NCI-H69 (cell line): ENCODE measurements at regions not wholly inside any gene's neighbourhood (a gene's known extent, or its start where the extent isn't known, plus 50 kb on each side); places are given as distances from the start of the nearest gene placed in this dataset.
"Not testable (repeated sequence)": the region's sequence is repeated elsewhere in the genome, so short reads cannot be mapped to it uniquely, and the experiment has no call there.

Source experiments
- DNase-seq: peaks from one replicate; lab custom pipeline; 2025; lab: John Stamatoyannopoulos, UW

DNA sequence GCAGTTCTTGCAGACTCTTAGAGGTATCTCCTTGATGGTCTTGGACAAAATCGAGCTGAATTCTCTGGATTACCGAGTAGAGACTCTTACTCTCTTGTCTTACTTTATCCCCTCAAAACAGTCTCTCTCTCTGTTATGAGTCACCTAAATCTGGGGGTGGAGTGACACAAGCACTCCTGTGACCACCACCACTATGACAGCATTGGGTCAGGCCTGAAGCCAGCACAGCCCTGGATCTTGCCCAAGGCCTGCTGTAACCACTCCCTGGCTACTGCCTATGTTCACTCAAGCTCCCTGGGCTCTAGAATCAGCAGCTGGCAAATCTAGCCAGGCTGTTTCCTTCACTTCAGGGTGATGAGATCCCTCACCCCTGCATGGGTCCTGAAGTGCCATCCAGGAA, 662.5 kb downstream of the LUZP2 start:
- DNase-seq, result no peak

DNA sequence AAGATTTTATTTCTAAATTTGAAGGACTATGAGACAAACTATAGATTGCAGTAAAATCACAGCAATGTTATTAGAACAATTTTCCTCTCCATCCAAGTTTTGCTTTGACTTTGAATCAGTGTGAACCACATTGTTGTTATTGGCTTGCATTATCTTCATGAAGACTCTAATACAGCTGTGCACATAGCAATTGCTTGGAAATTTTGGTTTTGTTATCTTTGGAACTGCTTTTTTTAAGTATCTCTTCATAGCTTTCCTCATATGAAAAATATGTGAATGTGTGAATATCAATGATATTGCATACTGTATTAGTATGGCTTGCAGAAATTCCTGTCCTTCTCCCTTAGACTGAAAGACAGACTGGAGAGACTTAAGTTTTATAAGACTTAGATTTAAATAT, 666.6 kb downstream of the LUZP2 start:
- no peak for DNase-seq

DNA sequence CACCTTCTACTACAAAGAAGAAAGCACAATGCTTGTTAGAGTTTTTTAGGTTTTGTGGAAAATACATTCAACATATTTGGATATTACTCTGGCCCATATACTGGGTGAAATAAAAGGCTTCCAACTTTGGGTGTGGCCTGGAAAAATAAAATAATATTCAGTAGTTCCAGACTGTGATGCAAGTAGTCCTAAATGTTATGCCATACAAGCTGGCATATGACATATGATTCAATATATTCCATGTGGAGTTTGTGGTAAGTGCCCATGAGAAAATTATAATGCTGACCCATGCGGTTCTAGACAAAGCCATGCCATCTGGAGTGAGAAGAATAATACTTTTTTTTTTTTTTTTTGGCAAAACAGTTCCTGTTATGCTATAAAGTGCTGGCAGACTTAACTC, 683.3 kb downstream of the LUZP2 start:
- peak; percentile 52 for DNase-seq

DNA sequence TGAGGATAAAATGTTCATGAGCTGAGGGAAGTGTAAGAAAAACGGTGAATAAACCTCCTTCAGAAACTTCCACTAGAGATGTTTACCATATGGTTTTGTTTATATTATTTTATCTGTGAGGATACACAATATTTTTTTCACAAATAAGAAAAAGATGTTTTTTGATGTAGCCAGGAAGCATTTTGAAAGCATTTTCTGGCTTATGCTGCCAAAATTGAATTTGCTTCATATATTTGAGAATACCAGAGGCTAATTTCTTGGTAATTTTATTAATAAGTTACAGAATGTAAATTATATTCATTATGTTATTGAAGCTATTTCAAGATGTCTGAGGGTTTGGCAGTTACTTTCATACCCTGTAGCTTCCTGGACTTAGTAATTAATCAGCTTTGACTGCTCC, 686.6 kb downstream of the LUZP2 start:
- no peak for DNase-seq

DNA sequence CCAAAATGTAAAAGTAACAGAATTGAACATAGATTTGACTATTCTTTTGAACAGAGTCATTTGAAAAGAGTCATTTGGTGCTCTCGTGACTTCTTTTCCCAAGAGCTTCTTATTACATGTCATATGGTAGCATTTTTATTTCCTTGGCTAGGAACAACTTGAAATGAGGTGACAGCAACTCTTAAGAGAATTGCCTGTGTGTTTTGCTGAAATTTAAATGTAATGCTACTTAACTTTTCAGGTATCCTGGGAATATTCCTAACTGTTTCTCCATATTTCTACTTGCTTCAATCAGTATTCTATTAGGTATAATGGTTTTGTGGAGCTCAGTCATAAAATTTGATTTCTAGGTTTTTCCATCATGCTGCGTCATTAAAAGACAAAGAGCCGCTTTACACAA, 700.7 kb downstream of the LUZP2 start:
- DNase-seq, result no peak

DNA sequence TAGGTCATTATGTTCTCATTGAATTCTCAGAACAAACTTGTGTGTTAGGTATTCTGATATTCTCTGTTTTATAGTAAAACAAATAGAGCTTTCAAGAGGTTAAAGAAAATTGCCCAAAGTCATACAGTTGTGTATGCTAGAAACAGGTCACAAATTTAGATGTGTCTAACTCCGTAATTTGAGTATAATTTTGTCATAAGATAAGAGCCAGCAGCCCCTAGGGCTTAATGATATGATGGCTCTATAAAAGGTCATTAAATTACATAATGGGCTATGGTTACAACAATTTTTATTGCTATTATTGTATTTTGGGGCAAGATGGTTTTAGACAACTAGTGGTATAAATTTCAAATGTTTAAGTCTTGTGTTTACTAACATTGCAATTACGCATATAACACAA, 701.9 kb downstream of the LUZP2 start:
- DNase-seq, result no peak

DNA sequence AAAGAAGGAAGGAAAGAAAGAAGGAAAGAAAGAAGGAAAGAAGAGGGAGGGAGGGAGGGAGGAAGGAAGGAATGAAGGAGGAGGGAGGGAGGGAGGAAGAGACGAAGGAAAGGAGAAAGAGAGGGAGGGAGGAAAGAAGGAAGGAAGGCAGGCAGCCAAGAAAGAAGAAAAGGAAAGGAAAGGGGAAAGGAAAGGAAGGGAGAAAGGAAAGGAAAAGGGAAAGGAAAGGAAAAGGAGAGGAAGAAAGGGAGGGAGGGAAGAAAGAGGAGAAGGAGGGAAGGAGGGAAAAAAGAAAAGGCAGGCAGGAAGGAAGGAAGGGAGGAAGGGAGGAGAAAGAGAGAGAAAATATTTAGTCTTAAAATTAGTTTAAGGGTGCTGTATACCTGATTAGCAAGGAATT, 704.1 kb downstream of the LUZP2 start:
- DNase-seq, result no peak

DNA sequence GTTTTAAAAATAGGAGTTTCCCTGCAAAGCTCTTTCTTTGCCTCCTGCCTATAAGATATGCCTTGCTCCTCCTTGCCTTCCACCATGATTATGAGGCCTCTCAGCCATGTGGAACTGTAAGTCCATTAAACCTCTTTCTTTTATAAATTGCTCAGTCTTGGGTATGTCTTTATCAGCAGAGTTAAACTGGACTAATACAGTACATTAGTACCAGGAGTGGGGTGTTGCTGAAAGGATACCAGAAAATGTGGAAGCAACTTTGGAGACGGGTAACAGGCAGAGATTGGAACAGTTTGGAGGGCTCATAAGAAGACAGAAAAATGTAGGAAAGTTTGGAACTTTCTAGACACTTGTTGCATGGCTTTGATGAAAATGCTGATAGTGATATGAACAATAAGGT, 709.9 kb downstream of the LUZP2 start:
- DNase-seq, result no peak

DNA sequence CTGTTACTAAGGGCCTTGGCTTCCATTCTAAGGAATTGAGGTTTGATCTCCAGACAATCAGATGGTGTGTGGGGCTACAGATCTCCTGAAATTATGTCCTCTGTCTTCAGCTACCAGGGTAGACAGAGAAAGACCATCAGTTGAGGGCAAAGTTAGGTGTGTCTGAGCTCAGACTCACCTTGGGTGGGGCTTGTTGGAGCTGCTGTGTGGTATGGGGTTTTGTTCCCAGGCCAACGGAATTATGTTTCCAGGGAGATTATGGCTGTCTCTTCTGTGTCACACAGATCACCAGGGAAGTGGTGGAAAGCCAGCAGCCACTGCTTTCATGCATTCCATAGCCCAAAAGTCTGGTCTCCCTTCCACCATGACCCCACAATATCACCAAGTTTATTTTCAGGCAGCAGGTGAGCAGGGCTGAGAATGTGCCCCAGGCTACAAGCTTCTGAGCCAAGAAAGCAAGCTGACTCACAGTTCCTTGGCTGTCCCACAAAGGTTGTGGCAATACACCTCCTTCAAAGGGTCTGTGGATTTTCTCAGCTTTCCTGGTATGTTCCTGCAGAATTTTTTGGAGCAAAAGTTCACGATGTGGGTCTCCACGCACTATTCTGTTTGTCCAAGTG, 714.9 kb downstream of the LUZP2 start:
- DNase-seq, result peak; percentile 7

DNA sequence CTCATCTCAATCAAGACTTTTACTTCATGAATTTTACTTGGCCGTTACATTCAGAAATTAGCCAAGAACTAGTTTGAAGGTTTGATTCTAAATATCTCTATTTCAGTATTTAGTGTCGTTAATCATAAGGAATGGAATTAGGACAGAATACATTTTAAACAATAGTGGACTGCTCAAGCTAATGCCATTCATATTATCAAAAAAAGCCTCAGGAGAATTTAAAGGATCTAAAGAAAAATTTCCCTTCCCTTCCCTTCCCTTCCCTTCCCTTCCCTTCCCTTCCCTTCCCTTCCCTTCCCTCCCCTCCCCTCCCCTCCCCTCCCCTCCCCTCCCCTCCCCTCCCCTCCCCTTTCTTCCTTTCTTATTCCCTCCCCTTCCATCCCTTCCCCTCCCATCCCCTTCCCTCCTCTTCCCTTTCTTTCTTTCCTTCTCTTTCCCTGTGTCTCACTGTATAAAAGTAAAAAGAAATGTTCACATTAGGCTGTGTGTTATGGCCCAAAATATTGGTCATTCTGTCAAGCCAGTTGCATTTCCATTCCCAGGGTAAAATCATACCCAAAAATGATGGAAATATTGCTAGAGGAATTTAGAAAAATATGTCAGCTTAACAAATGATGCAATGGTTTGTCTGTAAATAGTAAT, 717.8 kb downstream of the LUZP2 start:
- no peak for DNase-seq

DNA sequence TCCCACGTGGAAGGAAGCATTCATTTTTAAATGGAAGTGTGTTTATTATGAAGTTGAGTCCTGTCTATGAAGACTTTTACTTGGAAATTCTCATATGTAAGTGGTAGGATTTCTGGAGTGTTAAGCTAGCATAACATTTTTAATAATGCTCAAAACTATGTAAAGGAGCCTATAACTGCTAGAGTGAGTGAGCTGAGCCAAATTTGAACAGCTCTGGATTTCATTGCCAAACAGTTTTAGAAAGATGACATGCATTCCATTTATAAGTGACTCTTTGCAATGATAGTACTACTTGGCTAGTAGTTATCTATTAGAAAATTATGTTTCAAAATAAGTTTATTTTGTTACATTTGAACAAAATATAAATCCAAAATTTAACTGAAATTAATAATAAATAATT, 721.2 kb downstream of the LUZP2 start:
- no peak for DNase-seq

DNA sequence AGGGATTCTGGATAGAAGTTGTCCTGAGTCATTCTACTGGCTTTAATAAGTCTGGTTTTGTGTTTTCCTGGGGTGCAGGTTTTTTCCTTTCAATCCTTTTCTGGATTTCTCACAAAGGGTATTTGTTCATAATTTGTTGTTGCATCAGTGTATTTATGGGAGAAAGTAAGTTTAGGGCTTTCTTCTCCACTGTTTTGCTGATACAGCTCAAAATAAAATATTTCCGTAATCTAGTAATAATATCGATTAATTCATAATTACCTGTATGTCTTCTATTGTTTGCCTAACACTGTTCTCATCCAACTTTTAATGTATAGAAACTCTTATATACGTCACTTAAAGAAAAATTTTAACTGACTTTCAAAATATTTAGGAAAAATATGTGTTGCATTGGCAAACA, 728.2 kb downstream of the LUZP2 start:
- DNase-seq, result no peak

DNA sequence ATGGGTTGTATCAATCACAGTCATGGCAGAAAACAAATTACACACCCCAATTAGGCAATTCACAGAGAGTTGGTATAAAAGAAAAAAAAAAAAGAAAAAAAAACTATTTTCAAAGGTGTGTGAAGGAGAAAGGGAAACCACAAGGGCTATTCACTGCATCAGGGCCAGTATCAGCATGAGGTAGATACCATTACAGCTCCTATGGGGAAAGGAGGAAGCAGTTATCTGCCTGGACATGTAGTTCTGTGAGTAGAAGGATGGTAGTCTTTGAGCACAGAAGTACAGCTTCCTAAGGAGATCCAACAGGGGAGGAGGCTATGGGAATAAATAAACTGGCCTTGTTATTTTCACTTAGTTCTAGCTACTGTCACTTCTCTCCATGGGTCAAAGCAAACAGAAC, 746.1 kb downstream of the LUZP2 start:
- no peak for DNase-seq

DNA sequence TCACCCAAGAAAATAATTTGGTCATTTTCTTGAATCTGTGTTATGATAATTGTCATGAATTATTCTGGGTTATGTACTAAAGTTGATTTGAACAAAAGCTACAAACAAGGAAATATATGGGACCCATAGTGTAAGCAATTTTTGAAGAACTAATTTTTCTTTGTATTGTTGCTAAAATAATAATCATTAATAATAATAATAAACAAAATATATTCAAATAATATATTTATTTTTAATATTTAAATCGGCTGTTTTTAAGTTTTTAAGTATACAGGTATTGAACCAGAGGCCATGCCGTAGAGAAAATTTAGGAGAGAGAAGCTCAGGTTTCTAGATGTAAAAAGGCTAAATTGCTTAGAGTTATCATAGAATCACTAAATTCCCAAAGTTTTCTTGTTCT, 747.3 kb downstream of the LUZP2 start:
- DNase-seq, result no peak

DNA sequence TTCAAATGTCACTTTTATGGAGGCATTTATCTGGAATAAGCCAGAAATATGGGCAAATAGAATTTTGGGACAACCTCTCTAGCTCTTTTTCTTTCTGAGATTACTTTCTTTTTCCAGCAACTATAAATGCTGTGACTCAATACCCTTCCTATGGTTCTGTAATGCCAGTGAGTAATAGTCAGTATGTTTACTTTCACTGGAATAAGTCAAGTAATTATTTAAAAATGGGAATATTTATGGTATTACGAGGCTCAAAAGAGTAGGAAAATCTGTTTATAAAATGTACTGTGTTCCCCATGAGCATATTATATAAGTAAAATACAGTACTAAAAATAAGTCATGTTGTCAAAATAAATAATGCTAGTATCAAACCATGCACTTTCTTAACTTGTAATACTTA, 750.5 kb downstream of the LUZP2 start:
- no peak for DNase-seq

DNA sequence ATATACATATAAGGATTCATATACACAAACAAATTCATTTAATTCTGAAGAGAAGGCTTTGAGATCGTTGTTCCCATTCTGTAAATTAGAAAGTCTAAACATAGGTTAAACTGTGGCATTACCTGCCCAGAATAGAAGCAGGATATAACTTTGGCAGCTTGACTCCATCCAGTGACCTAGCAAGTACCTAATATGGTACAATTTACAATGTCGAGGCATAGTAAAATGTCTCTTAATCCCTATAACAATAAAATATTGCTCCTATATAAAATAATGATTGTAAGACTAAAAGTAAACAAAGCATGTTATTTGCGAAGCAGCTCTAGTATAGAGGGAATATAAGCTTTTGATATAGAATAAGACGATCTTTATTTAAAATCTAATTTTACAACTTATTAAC, 756.0 kb downstream of the LUZP2 start:
- DNase-seq, result no peak

DNA sequence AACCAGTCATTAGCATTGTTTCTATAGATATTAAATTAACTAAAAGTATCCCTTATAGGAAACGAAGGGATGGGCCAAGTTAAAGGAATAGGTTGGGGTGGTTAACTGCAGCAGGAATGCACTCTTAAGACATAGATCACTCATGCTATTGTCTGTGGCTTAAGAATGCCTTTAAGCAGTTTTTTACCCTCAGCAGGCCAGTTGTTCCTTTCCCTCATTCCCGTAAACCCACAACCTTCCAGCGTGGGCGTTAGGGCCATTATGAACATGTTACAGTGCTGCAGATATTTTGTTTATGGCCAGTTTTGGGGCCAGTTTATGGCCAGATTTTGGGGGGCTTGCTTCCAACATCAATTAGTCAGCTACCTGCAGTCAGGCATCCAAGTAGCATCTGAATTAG, 767.0 kb downstream of the LUZP2 start:
- DNase-seq, result not testable (repeated sequence)

DNA sequence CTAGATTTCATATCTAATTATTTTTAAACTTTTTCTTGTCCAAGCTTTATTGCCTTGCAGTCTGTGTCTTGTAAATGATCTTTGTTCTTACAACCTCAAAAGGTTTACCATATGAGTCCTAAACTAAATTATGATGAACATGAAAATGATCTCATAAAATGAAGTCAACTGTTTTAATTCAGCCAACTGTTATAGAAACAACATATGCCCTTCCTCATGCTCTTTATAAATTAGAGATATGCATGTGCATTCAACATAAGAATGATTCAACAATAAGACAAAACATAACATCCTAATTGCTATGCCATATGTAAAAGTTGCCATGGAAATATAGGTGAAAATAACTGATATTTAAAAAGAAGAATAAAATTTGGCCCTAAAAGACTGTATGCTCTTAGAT, 774.4 kb downstream of the LUZP2 start:
- DNase-seq, result no peak

DNA sequence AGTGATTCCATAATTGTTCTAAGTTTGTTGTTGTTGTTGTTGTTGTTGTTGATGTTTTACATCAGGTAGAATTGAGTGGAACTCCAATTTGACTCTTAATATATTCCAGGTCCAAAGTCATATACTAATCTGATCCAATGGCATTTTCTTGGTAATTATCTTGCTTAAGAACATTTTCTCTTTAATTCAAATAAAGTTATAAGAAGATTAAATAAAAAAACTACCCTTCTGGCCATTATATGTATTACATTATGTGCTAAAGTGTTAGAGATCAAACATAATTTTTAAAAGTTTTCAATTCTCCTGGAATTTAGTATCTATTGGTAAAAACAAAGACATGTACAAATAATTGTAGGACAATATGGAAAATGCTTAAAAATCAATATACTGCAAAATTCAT, 775.4 kb downstream of the LUZP2 start:
- DNase-seq, result no peak

DNA sequence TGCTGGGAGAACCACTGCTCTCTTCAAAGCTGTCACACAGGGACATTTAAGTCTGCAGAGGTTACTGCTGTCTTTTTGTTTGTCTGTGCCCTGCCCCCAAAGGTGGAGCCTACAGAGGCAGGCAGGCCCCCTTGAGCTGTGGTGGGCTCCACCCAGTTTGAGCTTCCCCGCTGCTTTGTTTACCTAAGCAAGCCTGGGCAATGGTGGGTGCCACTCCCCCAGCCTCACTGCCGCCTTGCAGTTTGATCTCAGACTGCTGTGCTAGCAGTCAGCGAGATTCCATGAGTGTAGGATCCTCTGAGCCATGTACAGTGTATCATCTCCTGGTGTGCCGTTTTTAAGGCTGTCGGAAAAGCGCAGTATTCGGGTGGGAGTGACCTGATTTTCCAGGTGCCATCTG, 784.0 kb downstream of the LUZP2 start:
- DNase-seq, result not testable (repeated sequence)

DNA sequence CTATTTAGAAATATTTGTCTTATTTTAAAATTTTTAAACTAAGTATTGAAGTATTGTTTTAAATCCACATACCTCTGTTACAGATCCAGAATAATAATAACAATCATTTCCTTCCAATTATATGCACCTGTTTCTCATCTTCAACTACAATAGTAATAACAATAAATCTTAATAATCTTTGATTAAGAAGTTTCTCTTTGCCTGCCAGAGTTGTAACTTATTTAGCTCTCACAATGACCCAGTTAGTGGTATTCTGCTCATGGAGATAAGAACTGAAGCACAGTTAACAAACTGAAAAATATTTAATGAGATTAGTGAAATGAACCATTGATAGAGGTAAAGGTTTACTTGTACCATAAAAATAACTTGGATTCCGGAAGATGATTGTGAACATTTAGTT, 796.3 kb downstream of the LUZP2 start:
- no peak for DNase-seq

DNA sequence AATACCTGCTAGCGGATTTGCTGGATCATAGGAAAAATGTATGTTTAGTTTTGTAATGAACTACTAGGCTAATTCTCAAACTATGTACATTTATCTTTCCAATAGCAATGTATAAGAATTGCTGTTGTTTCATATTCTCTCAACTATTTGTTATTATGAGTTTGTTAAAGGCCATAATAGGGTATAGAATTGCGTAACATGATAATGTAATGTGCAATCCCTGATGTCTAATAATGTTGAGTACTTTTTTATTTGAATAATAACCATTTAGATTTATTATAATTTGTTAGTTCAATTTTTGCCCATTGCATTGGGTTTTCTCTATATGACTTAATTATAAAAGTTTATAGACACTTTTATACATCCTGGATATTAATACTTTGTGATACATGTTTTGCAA, 801.6 kb downstream of the LUZP2 start:
- DNase-seq, result no peak

DNA sequence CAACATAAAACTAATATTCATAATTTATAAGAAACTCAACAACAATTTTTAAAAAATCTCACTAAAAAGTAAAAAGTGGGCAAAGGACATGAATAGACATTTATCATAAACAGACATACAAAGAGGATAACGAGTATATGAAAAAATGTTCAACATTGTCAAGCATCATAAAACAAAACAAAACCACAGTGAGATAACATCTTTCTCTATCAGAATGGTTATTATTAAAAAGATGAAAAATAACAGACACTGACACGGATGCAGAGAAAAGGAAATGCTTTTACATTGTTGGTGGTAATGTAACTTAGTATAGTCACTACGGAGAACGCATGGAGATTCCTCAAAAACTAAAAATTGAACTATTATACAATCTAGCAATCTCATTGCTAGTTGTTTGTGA, 813.0 kb downstream of the LUZP2 start:
- no peak for DNase-seq

DNA sequence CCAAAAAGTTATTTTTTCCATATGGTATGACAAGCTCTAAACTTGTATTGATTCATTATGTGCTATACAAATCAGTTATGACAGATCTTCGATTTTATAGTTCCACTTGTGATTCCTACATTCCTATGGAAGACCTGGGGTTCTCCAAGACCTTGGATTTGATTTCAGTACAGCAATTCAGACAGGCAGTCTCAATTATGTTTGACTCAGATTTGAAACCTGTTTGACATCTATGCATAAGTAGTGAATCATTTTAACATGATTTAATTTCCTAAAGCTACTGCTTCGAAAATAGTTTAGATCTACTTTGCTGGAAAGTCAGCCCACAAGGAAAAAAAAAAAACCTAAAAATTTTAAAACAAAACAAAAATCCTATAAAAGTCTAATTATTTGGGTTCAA, 820.4 kb downstream of the LUZP2 start:
- no peak for DNase-seq
